Mesenchymal stem cell (in vitro differentiated cells and primary cell): ENCODE measurements at regions not wholly inside any gene's neighbourhood (a gene's known extent, or its start where the extent isn't known, plus 50 kb on each side); places are given as distances from the start of the nearest gene placed in this dataset.

Experiments
- DNase-seq: peaks from one replicate; pipeline ENCODE4 v3.0.0-alpha.2; 2013
- H2AFZ ChIP-seq: one replicate; pipeline ENCODE4 v1.6.1; 2013; ENCODE audit warnings: low read depth, mild to moderate bottlenecking, control low read depth, inconsistent platforms, low read length, moderate library complexity
- H2AK5ac ChIP-seq: 2 replicates; pipeline ENCODE4 v1.6.1; 2013; ENCODE audit warnings: low read length, moderate library complexity, mild to moderate bottlenecking, inconsistent platforms; ENCODE audit not compliant: severe bottlenecking
- H2BK120ac ChIP-seq: one replicate; pipeline ENCODE4 v1.6.1; 2013; ENCODE audit warnings: low read depth, mild to moderate bottlenecking, inconsistent platforms, low read length, moderate library complexity
- H2BK12ac ChIP-seq, 2 experiments: one replicate each; pipeline ENCODE4 v1.6.1; 2013; ENCODE audit warnings: inconsistent platforms in 2 of 2, low read length in 2 of 2, mild to moderate bottlenecking in 2 of 2, moderate library complexity in 2 of 2, control low read depth in 1 of 2
- H2BK15ac ChIP-seq: one replicate; pipeline ENCODE4 v1.6.1; 2013; ENCODE audit warnings: mild to moderate bottlenecking, low read depth, inconsistent platforms; ENCODE audit not compliant: poor library complexity, severe bottlenecking
- H2BK5ac ChIP-seq: 2 replicates; pipeline ENCODE4 v1.6.1; 2013; ENCODE audit warnings: low read depth, mild to moderate bottlenecking, low read length, control low read depth, inconsistent platforms; ENCODE audit not compliant: poor library complexity, severe bottlenecking
- H3K14ac ChIP-seq, 2 experiments: one replicate each; pipeline ENCODE4 v1.6.1; 2013; ENCODE audit warnings: inconsistent platforms in 2 of 2, low read length in 2 of 2, control low read depth in 1 of 2, mild to moderate bottlenecking in 1 of 2, moderate library complexity in 1 of 2
- H3K18ac ChIP-seq, 2 experiments: one replicate each; pipeline ENCODE4 v1.6.1; 2013; ENCODE audit warnings: inconsistent platforms in 2 of 2, low read length in 2 of 2, control low read depth in 1 of 2, low read depth in 1 of 2, mild to moderate bottlenecking in 1 of 2
- H3K23ac ChIP-seq, 2 experiments: one replicate each; pipeline ENCODE4 v1.6.1; 2013; ENCODE audit warnings: inconsistent platforms in 2 of 2, low read length in 2 of 2, mild to moderate bottlenecking in 2 of 2, moderate library complexity in 2 of 2, control low read depth in 1 of 2
- H3K27ac ChIP-seq: 2 replicates; pipeline ENCODE4 v1.5.1; 2013; ENCODE audit warnings: mild to moderate bottlenecking, moderate library complexity, low read length, control low read depth, inconsistent platforms; ENCODE audit not compliant: poor library complexity, severe bottlenecking
- H3K27me3 ChIP-seq, 2 experiments: 2 replicates each; pipeline versions ENCODE4 v1.6.1 to v1.7.0; 2013; ENCODE audit warnings: low read length in 2 of 2, mild to moderate bottlenecking in 2 of 2, moderate library complexity in 2 of 2, control low read depth in 1 of 2, inconsistent platforms in 1 of 2; ENCODE audit not compliant: control insufficient read depth in 1 of 2, insufficient read depth in 1 of 2
- H3K36me3 ChIP-seq, 2 experiments: 2 replicates each; pipeline versions ENCODE4 v1.6.1 to v1.7.0; 2013; ENCODE audit warnings: low read length in 2 of 2, control low read depth in 1 of 2, inconsistent platforms in 1 of 2, low read depth in 1 of 2, mild to moderate bottlenecking in 1 of 2; ENCODE audit not compliant: insufficient read depth in 2 of 2, control insufficient read depth in 1 of 2
- H3K4ac ChIP-seq, 2 experiments: one replicate each; pipeline ENCODE4 v1.6.1; 2013; ENCODE audit warnings: inconsistent platforms in 2 of 2, low read length in 2 of 2, mild to moderate bottlenecking in 2 of 2, moderate library complexity in 2 of 2, control low read depth in 1 of 2, low read depth in 1 of 2
- H3K4me1 ChIP-seq: 2 replicates; pipeline ENCODE4 v1.6.1; 2013; ENCODE audit warnings: low read depth, low read length, control low read depth; ENCODE audit not compliant: control insufficient read depth, insufficient read depth
- H3K4me2 ChIP-seq: 2 replicates; pipeline ENCODE4 v1.6.1; 2013; ENCODE audit warnings: low read length, mild to moderate bottlenecking, inconsistent platforms; ENCODE audit not compliant: poor library complexity, severe bottlenecking
- H3K4me3 ChIP-seq, 2 experiments: 2 replicates each; pipeline versions ENCODE4 v1.5.1 to v1.7.0; 2013; ENCODE audit warnings: low read length in 2 of 2, mild to moderate bottlenecking in 2 of 2, control low read depth in 1 of 2, low read depth in 1 of 2; ENCODE audit not compliant: insufficient read depth in 1 of 2
- H3K79me1 ChIP-seq: replicated peaks from 2 replicates; pipeline ENCODE4 v1.6.1; 2013; ENCODE audit warnings: mild to moderate bottlenecking, control low read depth, low read length, inconsistent platforms; ENCODE audit not compliant: poor library complexity, severe bottlenecking
- H3K9ac ChIP-seq: 2 replicates; pipeline ENCODE4 v1.7.0; 2013; ENCODE audit warnings: mild to moderate bottlenecking, low read length, moderate library complexity
- H3K9me3 ChIP-seq: 2 replicates; pipeline ENCODE4 v1.7.0; 2013; ENCODE audit warnings: mild to moderate bottlenecking, low read length; ENCODE audit not compliant: control insufficient read depth
- H4K8ac ChIP-seq: one replicate; pipeline ENCODE4 v1.6.1; 2013; ENCODE audit warnings: inconsistent platforms, mild to moderate bottlenecking, low read length, moderate library complexity
- H4K91ac ChIP-seq: one replicate; pipeline ENCODE4 v1.6.1; 2013; ENCODE audit warnings: mild to moderate bottlenecking, low read length, inconsistent platforms
- WGBS: methylation state at CpG from one replicate; pipeline ENCODE4 v1.1.7; 2013; ENCODE audit warnings: mixed read lengths; 5-methylcytosine and 5-hydroxymethylcytosine counted together

GRCh38 chr18:45355944-45356520, 259.2 kb upstream of the SLC14A2 start:
- Histone ChIP-seq H3K9ac (no peak overlapping the region), H3K27ac (no peak overlapping the region), H2BK12ac (no peak overlapping the region), H3K4ac (no peak overlapping the region), H3K36me3 (no peaks in the 10 kb centered on the region), H3K4me1 (peaks cover 8% of the 10 kb centered on the region), H3K27me3 (peaks cover 0 to 6% of the 10 kb centered on the region in 2 experiments), H3K14ac (no peak overlapping the region), H4K8ac (no peak overlapping the region), H2AK5ac (no peak overlapping the region), H3K23ac (no peak overlapping the region), H3K9me3 (no peaks in the 10 kb centered on the region), H3K4me2 (no peak overlapping the region), H2BK120ac (no peak overlapping the region), H2BK15ac (no peak overlapping the region), H2BK5ac (no peak overlapping the region), H2AFZ (no peak overlapping the region), H4K91ac (no peak overlapping the region), H3K4me3 (no peak overlapping the region), H3K79me1 (no peaks in the 10 kb centered on the region), H3K18ac (no peak overlapping the region)
- WGBS = 92% methylated on average over 2 of the region's 2 CpGs
- DNase-seq = no peak

DNA sequence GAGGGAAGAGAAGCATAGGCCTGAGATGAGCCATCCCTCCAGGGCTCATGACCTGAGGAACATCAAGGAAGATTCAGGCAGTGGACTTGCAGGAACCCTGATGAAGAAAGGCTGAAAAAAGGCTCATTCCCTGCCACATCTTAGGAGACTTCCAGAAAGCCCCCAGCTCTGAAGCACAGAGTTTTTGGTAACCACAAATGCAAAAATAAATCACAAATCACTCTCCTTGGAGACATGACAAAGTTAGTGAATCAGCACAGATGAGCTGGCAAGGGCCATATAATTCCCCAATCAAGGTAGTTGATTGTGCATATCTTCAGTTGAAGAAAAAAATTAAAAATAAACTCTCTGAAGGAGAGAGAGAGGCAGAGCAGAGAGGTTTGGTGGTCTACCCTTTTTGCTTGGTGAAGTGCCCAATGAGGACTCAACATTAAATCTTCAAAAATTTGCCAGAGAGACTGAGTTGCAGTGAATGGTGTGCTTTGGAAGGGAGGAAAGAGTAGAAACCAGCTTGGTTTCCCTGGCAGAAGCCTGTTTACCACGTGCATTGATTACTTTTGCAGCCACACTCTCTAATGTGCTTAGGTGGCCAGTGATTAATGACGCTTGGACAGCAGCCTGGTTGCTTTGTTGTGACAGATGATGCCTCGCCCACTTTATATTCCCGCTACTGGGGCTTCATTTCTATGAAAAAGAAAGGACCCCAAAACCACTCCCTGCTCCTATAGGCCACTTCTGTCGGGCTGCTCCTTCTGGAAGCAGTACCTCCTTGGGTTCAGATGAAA, 257.4 kb upstream of the SLC14A2 start:
- WGBS = 93% methylated on average over 4 of the region's 5 CpGs
- Histone ChIP-seq H3K9me3 (no peaks in the 10 kb centered on the region), H3K36me3 (no peaks in the 10 kb centered on the region), H2BK15ac (no peak overlapping the region), H3K27me3 (peaks cover 0 to 6% of the 10 kb centered on the region in 2 experiments), H3K23ac (no peak overlapping the region), H2AK5ac (no peak overlapping the region), H2BK12ac (no peak overlapping the region), H3K4me3 (no peak overlapping the region), H4K8ac (no peak overlapping the region), H3K4me2 (no peak overlapping the region), H2AFZ (no peak overlapping the region), H3K4me1 (peaks cover 8% of the 10 kb centered on the region), H3K27ac (no peak overlapping the region), H3K79me1 (no peaks in the 10 kb centered on the region), H2BK5ac (no peak overlapping the region), H4K91ac (no peak overlapping the region), H3K4ac (no peak overlapping the region), H3K14ac (no peak overlapping the region), H2BK120ac (no peak overlapping the region), H3K18ac (no peak overlapping the region), H3K9ac (no peak overlapping the region)
- DNase-seq = no peak

- Histone ChIP-seq H2AFZ (no peak overlapping the region), H3K14ac (peak overlapping the region in 1 of 2 experiments; percentile 68), H2BK15ac (no peak overlapping the region), H4K91ac (no peak overlapping the region), H2BK120ac (no peak overlapping the region), H3K79me1 (no peaks in the 10 kb centered on the region), H3K27ac (no peak overlapping the region), H2AK5ac (no peak overlapping the region), H3K36me3 (no peaks in the 10 kb centered on the region), H3K27me3 (peaks cover 6 to 13% of the 10 kb centered on the region in 2 experiments), H2BK12ac (no peak overlapping the region), H3K4me1 (peaks cover 8% of the 10 kb centered on the region), H3K4ac (no peak overlapping the region), H3K4me3 (no peak overlapping the region), H3K9ac (no peak overlapping the region), H3K23ac (no peak overlapping the region), H4K8ac (no peak overlapping the region), H2BK5ac (no peak overlapping the region), H3K18ac (no peak overlapping the region), H3K9me3 (no peaks in the 10 kb centered on the region), H3K4me2 (no peak overlapping the region)
- DNase-seq = no peak
- WGBS = 81% methylated on average over 7 of the region's 7 CpGs
These were observed 255.8 kb upstream of the SLC14A2 start for GRCh38 chr18:45359275-45360009.
